CD14-positive monocyte (primary cell): ENCODE measurements at regions not wholly inside any gene's neighbourhood (a gene's known extent, or its start where the extent isn't known, plus 50 kb on each side); places are given as distances from the start of the nearest gene placed in this dataset.

ENCODE experiments used
- DNase-seq, 3 donors: peaks; one replicate each; pipeline ENCODE4 v3.0.0-alpha.2; 2011 to 2022
- H2AFZ ChIP-seq: 2 replicates; pipeline ENCODE4 v1.6.0; 2012; ENCODE audit warnings: mild to moderate bottlenecking, low read depth, low read length, inconsistent platforms; ENCODE audit not compliant: insufficient read depth, poor library complexity, severe bottlenecking
- H3K27ac ChIP-seq, 2 donors: 1 replicate in 1 of 2; 2 replicates in 1 of 2; pipeline ENCODE4 v1.5.1; 2012 to 2013; ENCODE audit warnings: low read length in 2 of 2, control low read depth in 1 of 2, inconsistent platforms in 1 of 2, low read depth in 1 of 2, mild to moderate bottlenecking in 1 of 2
- H3K27me3 ChIP-seq, 2 donors: one replicate each; pipeline versions ENCODE4 v1.6.0 to v1.6.1; 2011 to 2013; ENCODE audit warnings: low read length in 2 of 2; ENCODE audit not compliant: control insufficient read depth in 2 of 2, insufficient read depth in 2 of 2
- H3K36me3 ChIP-seq, 2 donors: replicated peaks in 1 of 2; 1 replicate in 1 of 2; 2 replicates in 1 of 2; pipeline versions ENCODE4 v1.5.1 to v1.6.1; 2012 to 2013; ENCODE audit warnings: low read length in 2 of 2, control low read depth in 1 of 2, inconsistent platforms in 1 of 2, mild to moderate bottlenecking in 1 of 2; ENCODE audit not compliant: insufficient read depth in 2 of 2, control insufficient read depth in 1 of 2
- H3K4me1 ChIP-seq, 2 donors: 1 replicate in 1 of 2; 2 replicates in 1 of 2; pipeline versions ENCODE4 v1.5.1 to v1.6.1; 2012 to 2013; ENCODE audit warnings: low read length in 2 of 2, control low read depth in 1 of 2, inconsistent platforms in 1 of 2, mild to moderate bottlenecking in 1 of 2, moderate library complexity in 1 of 2; ENCODE audit not compliant: insufficient read depth in 2 of 2, control insufficient read depth in 1 of 2
- H3K4me2 ChIP-seq: replicated peaks from 2 replicates; pipeline ENCODE3; 2012; ENCODE audit warnings: low read length, moderate library complexity, mild to moderate bottlenecking; ENCODE audit not compliant: poor library complexity, severe bottlenecking; ENCODE audit errors: extremely low read depth
- H3K4me3 ChIP-seq, 3 experiments: fragments of 200-600 bp in 1 of 3; sonication (generic) in 1 of 3; replicated peaks in 1 of 3; 1 replicate in 2 of 3; 2 replicates in 1 of 3; pipeline ENCODE4 v1.5.1; 2011 to 2013; ENCODE audit warnings: low read length in 3 of 3, mild to moderate bottlenecking in 3 of 3, control low read depth in 2 of 3, low read depth in 2 of 3, inconsistent platforms in 1 of 3, moderate library complexity in 1 of 3
- H3K79me2 ChIP-seq: 2 replicates; pipeline ENCODE4 v1.6.0; 2012; ENCODE audit warnings: mild to moderate bottlenecking, control low read depth, inconsistent platforms, low read length, moderate library complexity; ENCODE audit not compliant: insufficient read depth
- H3K9ac ChIP-seq: 2 replicates; pipeline ENCODE4 v1.6.0; 2017; ENCODE audit warnings: low read length, mild to moderate bottlenecking; ENCODE audit not compliant: insufficient read depth, poor library complexity, severe bottlenecking
- H3K9me3 ChIP-seq, 2 donors: replicated peaks in 1 of 2; 1 replicate in 1 of 2; 2 replicates in 1 of 2; pipeline versions ENCODE4 v1.5.1 to v1.6.1; 2012 to 2013; ENCODE audit warnings: low read length in 2 of 2, control low read depth in 1 of 2; ENCODE audit not compliant: control insufficient read depth in 1 of 2, insufficient read depth in 1 of 2
- H4K20me1 ChIP-seq: 2 replicates; pipeline ENCODE4 v1.6.0; 2012; ENCODE audit warnings: mild to moderate bottlenecking, low read length, control low read depth, moderate library complexity; ENCODE audit not compliant: insufficient read depth
- H3K27ac Mint-ChIP-seq, 7 donors: one replicate each; pipeline ENCODE4 v1.8.0; 2020; ENCODE audit warnings: mild to moderate bottlenecking in 7 of 7, mixed read lengths in 7 of 7, moderate library complexity in 6 of 7, inconsistent platforms in 2 of 7
- H3K27me3 Mint-ChIP-seq, 3 donors: one replicate each; pipeline ENCODE4 v1.8.0; 2021 to 2022; ENCODE audit warnings: low read depth in 3 of 3, mild to moderate bottlenecking in 3 of 3, mixed read lengths in 3 of 3, moderate library complexity in 3 of 3, inconsistent platforms in 1 of 3
- H3K36me3 Mint-ChIP-seq, 2 donors: one replicate each; pipeline ENCODE4 v1.8.0; 2020; ENCODE audit warnings: mixed read lengths in 2 of 2, inconsistent platforms in 1 of 2, mild to moderate bottlenecking in 1 of 2
- H3K4me1 Mint-ChIP-seq: one replicate; pipeline ENCODE4 v1.8.0; 2020; ENCODE audit warnings: mild to moderate bottlenecking, mixed read lengths
- H3K4me3 Mint-ChIP-seq, 2 donors: one replicate each; pipeline ENCODE4 v1.8.0; 2020; ENCODE audit warnings: mild to moderate bottlenecking in 2 of 2, mixed read lengths in 2 of 2, moderate library complexity in 1 of 2
- H3K9me3 Mint-ChIP-seq, 7 donors: one replicate each; pipeline ENCODE4 v1.8.0; 2020 to 2022; ENCODE audit warnings: mixed read lengths in 7 of 7, mild to moderate bottlenecking in 6 of 7, moderate library complexity in 6 of 7, inconsistent platforms in 2 of 7
- CTCF ChIP-seq: fragments of 200-600 bp; IDR thresholded peaks from one replicate; pipeline ENCODE4 v1.8.0; 2022; ENCODE audit warnings: antibody characterized with exemption, mild to moderate bottlenecking
- WGBS: methylation state at CpG from one replicate; pipeline ENCODE4 v1.1.5; 2013; ENCODE audit warnings: missing lambda C conversion rate; ENCODE audit not compliant: insufficient coverage; 5-methylcytosine and 5-hydroxymethylcytosine counted together
- intact Hi-C, 2 donors: fragments of 100-400 bp; cut with micrococcal nuclease; formaldehyde crosslinking; loops; one replicate each; pipeline versions ENCODE4 v1.15.0 to v1.15.1; 2023

DNA sequence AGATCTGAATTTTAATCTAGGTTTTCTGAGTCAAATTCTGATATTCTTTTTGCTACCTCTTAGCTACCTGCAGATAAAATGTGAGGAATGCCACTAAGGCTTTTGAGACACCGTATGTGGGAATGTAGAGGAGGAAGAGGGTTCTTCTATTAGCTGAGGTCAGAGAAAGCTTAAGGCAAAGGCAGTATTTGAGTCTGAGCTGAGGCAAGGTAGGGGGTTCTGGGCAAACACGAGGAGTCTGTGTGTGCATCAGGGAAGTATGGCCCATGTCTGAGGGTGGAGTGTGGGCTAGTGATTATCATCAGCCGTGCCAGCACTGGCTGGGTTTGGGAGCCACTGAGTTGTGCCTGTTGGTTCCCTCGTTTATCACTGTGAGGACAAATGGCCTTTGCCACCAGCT is 181.1 kb downstream of the SOX2 start:
- no peak overlapping the region for H3K27ac ChIP-seq
- H4K20me1 ChIP-seq: no peaks in the 10 kb centered on the region
- H3K27me3 Mint-ChIP-seq: peaks cover 0 to 2% (median 2%) of the 10 kb centered on the region in 3 donors
- no peaks in the 10 kb centered on the region for H3K9me3 ChIP-seq
- H3K4me1 ChIP-seq: no peaks in the 10 kb centered on the region
- no peak overlapping the region for H3K4me3 Mint-ChIP-seq
- no peak overlapping the region for H3K27ac Mint-ChIP-seq
- H3K9me3 Mint-ChIP-seq: peaks cover 0 to 20% (median 4%) of the 10 kb centered on the region in 7 donors
- WGBS: 84% methylated on average over 4 of the region's 4 CpGs
- no peak overlapping the region for H3K4me3 ChIP-seq
- no peaks in the 10 kb centered on the region for H3K4me1 Mint-ChIP-seq
- H3K36me3 Mint-ChIP-seq: no peaks in the 10 kb centered on the region
- intact Hi-C loops: no loop called here
- H3K9ac ChIP-seq: no peak overlapping the region
- no peak for TF ChIP-seq CTCF
- no peak overlapping the region for H3K4me2 ChIP-seq
- no peaks in the 10 kb centered on the region for H3K36me3 ChIP-seq
- H2AFZ ChIP-seq: no peak overlapping the region
- H3K27me3 ChIP-seq: no peaks in the 10 kb centered on the region
- H3K79me2 ChIP-seq: no peaks in the 10 kb centered on the region
- no peak for DNase-seq

- 85% methylated on average over 2 of the region's 2 CpGs for WGBS
- no peak overlapping the region for H3K4me3 ChIP-seq
- intact Hi-C loops: no loop called here
Measured at GRCh38 chr3:181896605-181897004, 184.9 kb downstream of the SOX2 start.

More at GRCh38 chr3:181896605-181897004, 184.9 kb downstream of the SOX2 start:
- DNase-seq: no peak
- Mint-ChIP-seq H3K9me3 (peaks cover 0 to 15% (median 4%) of the 10 kb centered on the region in 7 donors), H3K4me3 (no peak overlapping the region), H3K4me1 (no peaks in the 10 kb centered on the region), H3K27ac (no peak overlapping the region), H3K27me3 (peaks cover 0 to 2% (median 2%) of the 10 kb centered on the region in 3 donors), H3K36me3 (no peaks in the 10 kb centered on the region)
- H3K79me2 ChIP-seq: no peaks in the 10 kb centered on the region
- H4K20me1 ChIP-seq: no peaks in the 10 kb centered on the region
- no peaks in the 10 kb centered on the region for H3K27me3 ChIP-seq
- H3K4me2 ChIP-seq: no peak overlapping the region
- no peaks in the 10 kb centered on the region for H3K36me3 ChIP-seq
- no peaks in the 10 kb centered on the region for H3K4me1 ChIP-seq
- H2AFZ ChIP-seq: no peak overlapping the region
- H3K9me3 ChIP-seq: no peaks in the 10 kb centered on the region
- TF ChIP-seq CTCF: no peak
- H3K27ac ChIP-seq: no peak overlapping the region
- no peak overlapping the region for H3K9ac ChIP-seq
